Endothelial cell of umbilical vein (primary cell): ENCODE measurements at regions not wholly inside any gene's neighbourhood (a gene's known extent, or its start where the extent isn't known, plus 50 kb on each side); places are given as distances from the start of the nearest gene placed in this dataset.

Experiments
- BruUV-seq: library from RNA; stranded (reverse); fragments of 400-500 nt; replicated peaks from 2 replicates; lab custom pipeline; 2021; lab: Mats Ljungman, UMichigan
- CTCF ChIA-PET: fragments of 300-600, 350-600 bp; sonication (Branson Sonifier 250); formaldehyde crosslinking; loops from one replicate; lab custom pipeline; 2021; ENCODE audit warnings: antibody characterized with exemption, inconsistent platforms; lab: Charles Lee
- POLR2A ChIA-PET: fragments of 300-600, 350-600 bp; sonication (Branson Sonifier 250); formaldehyde crosslinking; loops from one replicate; lab custom pipeline; 2021; ENCODE audit warnings: antibody characterized with exemption, inconsistent platforms; lab: Charles Lee
- DNase-seq: peaks from one replicate; pipeline ENCODE4 v3.0.0-alpha.2; 2011; ENCODE audit warnings: low read depth, low spot score
- FAIRE-seq: peaks from 2 replicates; lab custom pipeline; 2011; peaks lifted over from hg19 to GRCh38; lab: Jason Lieb, UNC
- H2AFZ ChIP-seq: 2 replicates; pipeline ENCODE4 v1.6.0; 2012; ENCODE audit warnings: low read depth, low read length, control low read depth, inconsistent platforms
- H3K27ac ChIP-seq: 2 replicates; pipeline ENCODE4 v1.5.1; 2011; ENCODE audit warnings: low read depth, mild to moderate bottlenecking, control low read depth, low read length, moderate library complexity; ENCODE audit not compliant: insufficient read depth
- H3K27me3 ChIP-seq, 2 experiments: 2 replicates each; pipeline versions ENCODE4 v1.6.0 to v1.6.1; 2011; ENCODE audit warnings: low read length in 2 of 2, mixed read lengths in 1 of 2; ENCODE audit not compliant: control insufficient read depth in 2 of 2, insufficient read depth in 2 of 2
- H3K36me3 ChIP-seq, 2 experiments: 2 replicates in 1 of 2; 3 replicates in 1 of 2; pipeline ENCODE4 v1.5.1; 2011; ENCODE audit warnings: low read length in 2 of 2, mild to moderate bottlenecking in 1 of 2, moderate library complexity in 1 of 2; ENCODE audit not compliant: control insufficient read depth in 2 of 2, insufficient read depth in 2 of 2; ENCODE audit errors: extremely low read depth in 1 of 2
- H3K4me1 ChIP-seq: 3 replicates; pipeline ENCODE4 v1.5.1; 2011; ENCODE audit warnings: mild to moderate bottlenecking, low read length; ENCODE audit not compliant: control insufficient read depth, insufficient read depth; ENCODE audit errors: extremely low read depth
- H3K4me2 ChIP-seq: 2 replicates; pipeline ENCODE4 v1.6.1; 2011; ENCODE audit warnings: low read length, control low read depth, mixed read lengths; ENCODE audit not compliant: insufficient read depth
- H3K4me3 ChIP-seq, 3 experiments: fragments of 200-600 bp in 1 of 3; sonication (generic), shearing (Covaris generic) in 1 of 3; replicated peaks in 1 of 3; 2 replicates each; pipeline ENCODE4 v1.5.1; 2011 to 2016; ENCODE audit warnings: control low read depth in 3 of 3, low read length in 3 of 3, mild to moderate bottlenecking in 2 of 3, inconsistent platforms in 1 of 3, low read depth in 1 of 3, moderate library complexity in 1 of 3; ENCODE audit not compliant: insufficient read depth in 1 of 3
- H3K79me2 ChIP-seq: 2 replicates; pipeline ENCODE4 v1.6.0; 2012; ENCODE audit warnings: low read length, inconsistent platforms; ENCODE audit not compliant: control insufficient read depth, insufficient read depth
- H3K9ac ChIP-seq: replicated peaks from 2 replicates; pipeline ENCODE3; 2011; ENCODE audit warnings: low read length, control low read depth; ENCODE audit not compliant: insufficient read depth; ENCODE audit errors: extremely low read depth
- H3K9me1 ChIP-seq: replicated peaks from 3 replicates; pipeline ENCODE4 v1.6.0; 2011; ENCODE audit warnings: mild to moderate bottlenecking, low read length; ENCODE audit not compliant: control insufficient read depth, insufficient read depth; ENCODE audit errors: extremely low read depth
- H3K9me3 ChIP-seq: replicated peaks from 2 replicates; pipeline ENCODE4 v1.5.1; 2012; ENCODE audit warnings: low read length, inconsistent platforms; ENCODE audit not compliant: control insufficient read depth, insufficient read depth
- H4K20me1 ChIP-seq: replicated peaks from 2 replicates; pipeline ENCODE3; 2011; ENCODE audit warnings: mild to moderate bottlenecking, low read length; ENCODE audit not compliant: control insufficient read depth, insufficient read depth; ENCODE audit errors: extremely low read depth
- EZH2 ChIP-seq: IDR thresholded peaks from 2 replicates; pipeline ENCODE4 v1.6.1; 2012; ENCODE audit warnings: borderline replicate concordance, low read depth, mild to moderate bottlenecking, moderate library complexity, low read length, inconsistent platforms; ENCODE audit not compliant: severe bottlenecking
- FOS ChIP-seq: IDR thresholded peaks from 2 replicates; pipeline ENCODE4 v1.6.1; 2011; ENCODE audit warnings: mild to moderate bottlenecking, low read length, moderate library complexity, borderline replicate concordance; ENCODE audit not compliant: insufficient read depth
- GATA2 ChIP-seq: IDR thresholded peaks from 2 replicates; pipeline ENCODE4 v1.7.0; 2011; ENCODE audit warnings: low read depth, mild to moderate bottlenecking, moderate library complexity, mixed read lengths, low read length; ENCODE audit not compliant: insufficient read length, insufficient read depth
- MAX ChIP-seq: IDR thresholded peaks from 2 replicates; pipeline ENCODE4 v1.6.1; 2011; ENCODE audit not compliant: insufficient read depth, insufficient read length
- MYC ChIP-seq: IDR thresholded peaks from one replicate; pipeline ENCODE4 v1.6.1; 2011; ENCODE audit warnings: mild to moderate bottlenecking, low read depth, low read length
- POLR2A ChIP-seq: IDR thresholded peaks from 2 replicates; pipeline ENCODE4 v1.6.1; 2012; ENCODE audit warnings: low read depth, mild to moderate bottlenecking, control low read depth, low read length
- POLR2AphosphoS5 ChIP-seq: IDR thresholded peaks from 2 replicates; pipeline ENCODE4 v1.6.1; 2012; ENCODE audit warnings: low read depth, mild to moderate bottlenecking, control low read depth, low read length, moderate library complexity; ENCODE audit not compliant: insufficient read depth
- dilution Hi-C: fragments of 300-500 bp; cut with MboI; formaldehyde crosslinking; loops from one replicate; pipeline ENCODE4 v1.15.0; 2019; ENCODE audit warnings: low sequenced_read_pairs; ENCODE audit not compliant: extremely low pct_ligation_motif_present
- intact Hi-C: fragments of 100-400 bp; cut with micrococcal nuclease; formaldehyde crosslinking; loops from one replicate; pipeline ENCODE4 v1.10.0; 2022
- TF ChIP-seq, protein P1 (sequence below), 2 donors: IDR thresholded peaks; 1 replicate in 1 of 2; 2 replicates in 1 of 2; pipeline ENCODE4 v1.5.1; 2011; ENCODE audit warnings: low read length in 2 of 2, mild to moderate bottlenecking in 2 of 2, moderate library complexity in 2 of 2, control low read depth in 1 of 2, inconsistent platforms in 1 of 2, low read depth in 1 of 2; ENCODE audit not compliant: insufficient read depth in 1 of 2; ENCODE audit errors: extremely low read depth in 1 of 2

- TF ChIP-seq POLR2A: no peak
- no peak for TF ChIP-seq POLR2AphosphoS5
- TF ChIP-seq EZH2: no peak
- no peak for TF ChIP-seq MYC
- TF ChIP-seq FOS: no peak
- no peak for TF ChIP-seq GATA2
- TF ChIP-seq, protein P1, sequence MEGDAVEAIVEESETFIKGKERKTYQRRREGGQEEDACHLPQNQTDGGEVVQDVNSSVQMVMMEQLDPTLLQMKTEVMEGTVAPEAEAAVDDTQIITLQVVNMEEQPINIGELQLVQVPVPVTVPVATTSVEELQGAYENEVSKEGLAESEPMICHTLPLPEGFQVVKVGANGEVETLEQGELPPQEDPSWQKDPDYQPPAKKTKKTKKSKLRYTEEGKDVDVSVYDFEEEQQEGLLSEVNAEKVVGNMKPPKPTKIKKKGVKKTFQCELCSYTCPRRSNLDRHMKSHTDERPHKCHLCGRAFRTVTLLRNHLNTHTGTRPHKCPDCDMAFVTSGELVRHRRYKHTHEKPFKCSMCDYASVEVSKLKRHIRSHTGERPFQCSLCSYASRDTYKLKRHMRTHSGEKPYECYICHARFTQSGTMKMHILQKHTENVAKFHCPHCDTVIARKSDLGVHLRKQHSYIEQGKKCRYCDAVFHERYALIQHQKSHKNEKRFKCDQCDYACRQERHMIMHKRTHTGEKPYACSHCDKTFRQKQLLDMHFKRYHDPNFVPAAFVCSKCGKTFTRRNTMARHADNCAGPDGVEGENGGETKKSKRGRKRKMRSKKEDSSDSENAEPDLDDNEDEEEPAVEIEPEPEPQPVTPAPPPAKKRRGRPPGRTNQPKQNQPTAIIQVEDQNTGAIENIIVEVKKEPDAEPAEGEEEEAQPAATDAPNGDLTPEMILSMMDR (IDR thresholded peaks at IDR 0.05; ENCODE audit: extremely low read depth in 1 of 2, insufficient read depth in 1 of 2, low read depth in 1 of 2, low read length in 2 of 2): no peak
- TF ChIP-seq MAX: no peak
- no peaks in the 10 kb centered on the region for H3K9me1 ChIP-seq
- H3K27me3 ChIP-seq: no peaks in the 10 kb centered on the region
- no peak overlapping the region for H3K4me3 ChIP-seq
- H4K20me1 ChIP-seq: no peaks in the 10 kb centered on the region
- CTCF ChIA-PET: no interaction called here
- no peak for DNase-seq
- no peak for FAIRE-seq
- no peaks in the 10 kb centered on the region for H3K79me2 ChIP-seq
- peaks cover 6% of the 10 kb centered on the region for H3K4me1 ChIP-seq
- no peak overlapping the region for H2AFZ ChIP-seq
- no peak overlapping the region for H3K9ac ChIP-seq
- no peak overlapping the region for H3K4me2 ChIP-seq
- POLR2A ChIA-PET: no interaction called here
- no peaks in the 10 kb centered on the region for H3K36me3 ChIP-seq
- intact Hi-C loops (no loop called here), dilution Hi-C loops (no loop called here)
- no peaks in the 10 kb centered on the region for H3K9me3 ChIP-seq
- H3K27ac ChIP-seq: no peak overlapping the region
- no TSS peak for BruUV-seq
Observed at GRCh38 chr6:164104432-164104831, 689.9 kb downstream of the QKI start.
